GM23338 (cell line): ENCODE measurements at regions not wholly inside any gene's neighbourhood (a gene's known extent, or its start where the extent isn't known, plus 50 kb on each side); places are given as distances from the start of the nearest gene placed in this dataset.

Experiments
- ATAC-seq: fragments of 200-7000 bp; cut with Tn5 transposase; 3 replicates; pipeline ENCODE4 v1.9.1; 2020
- DNase-seq: peaks from one replicate; pipeline ENCODE4 v3.0.0-alpha.2; 2015; ENCODE audit warnings: low spot score
- H2AFZ ChIP-seq: fragments of 200-600 bp; sonication (generic); 2 replicates; pipeline ENCODE4 v1.8.0; 2016; ENCODE audit warnings: antibody characterized with exemption, mild to moderate bottlenecking, moderate library complexity
- H3F3A ChIP-seq: fragments of 200-600 bp; sonication (generic); replicated peaks from 2 replicates; pipeline ENCODE4 v1.8.0; 2017; ENCODE audit warnings: antibody characterized with exemption, mixed run types, low read depth
- H3K27ac ChIP-seq: fragments of 200-600 bp; sonication (generic); 2 replicates; pipeline ENCODE4 v1.6.1; 2016; ENCODE audit warnings: low read depth
- H3K27me3 ChIP-seq: fragments of 200-600 bp; sonication (generic); 2 replicates; pipeline ENCODE4 v1.8.0; 2016; ENCODE audit warnings: mild to moderate bottlenecking, mixed run types, moderate library complexity; ENCODE audit not compliant: insufficient read depth
- H3K36me3 ChIP-seq: fragments of 200-600 bp; sonication (generic); 2 replicates; pipeline ENCODE4 v1.8.0; 2016; ENCODE audit warnings: mild to moderate bottlenecking; ENCODE audit not compliant: insufficient read depth
- H3K4me1 ChIP-seq: fragments of 200-600 bp; sonication (generic); 2 replicates; pipeline ENCODE4 v1.8.0; 2016; ENCODE audit warnings: mild to moderate bottlenecking, moderate library complexity; ENCODE audit not compliant: insufficient read depth
- H3K4me2 ChIP-seq: fragments of 200-600 bp; sonication (generic); 2 replicates; pipeline ENCODE4 v1.7.1; 2017; ENCODE audit warnings: mixed run types
- H3K4me3 ChIP-seq: fragments of 200-600 bp; sonication (generic); 2 replicates; pipeline ENCODE4 v1.6.1; 2016; ENCODE audit warnings: mixed run types
- H3K79me2 ChIP-seq: fragments of 200-600 bp; sonication (generic); replicated peaks from 2 replicates; pipeline ENCODE4 v1.8.0; 2017; ENCODE audit warnings: mild to moderate bottlenecking; ENCODE audit not compliant: insufficient read depth
- H3K9me2 ChIP-seq: fragments of 200-600 bp; sonication (generic); 2 replicates; pipeline ENCODE4 v1.8.0; 2017; ENCODE audit not compliant: insufficient read depth
- H4K20me1 ChIP-seq: fragments of 200-600 bp; sonication (generic); replicated peaks from 2 replicates; pipeline ENCODE4 v1.8.0; 2017; ENCODE audit warnings: mild to moderate bottlenecking; ENCODE audit not compliant: insufficient read depth
- H3K27ac Mint-ChIP-seq: 2 replicates; pipeline ENCODE4 v1.8.0; 2020; ENCODE audit warnings: inconsistent platforms, mild to moderate bottlenecking, moderate library complexity, mixed read lengths
- H3K27me3 Mint-ChIP-seq: 3 replicates; pipeline ENCODE4 v1.8.0; 2022; ENCODE audit warnings: low read depth, mild to moderate bottlenecking, moderate library complexity, mixed read lengths, inconsistent platforms; ENCODE audit not compliant: insufficient read depth, poor library complexity
- H3K36me3 Mint-ChIP-seq: 3 replicates; pipeline ENCODE4 v1.8.0; 2021; ENCODE audit warnings: low read depth, mild to moderate bottlenecking, inconsistent platforms, moderate library complexity, mixed read lengths
- H3K4me1 Mint-ChIP-seq: 3 replicates; pipeline ENCODE4 v1.8.0; 2020; ENCODE audit warnings: mild to moderate bottlenecking, inconsistent platforms, mixed read lengths
- H3K4me3 Mint-ChIP-seq: 3 replicates; pipeline ENCODE4 v1.8.0; 2021; ENCODE audit warnings: moderate library complexity, mild to moderate bottlenecking, inconsistent platforms, mixed read lengths
- H3K9me3 Mint-ChIP-seq: 3 replicates; pipeline ENCODE4 v1.8.0; 2020; ENCODE audit warnings: moderate library complexity, mild to moderate bottlenecking, inconsistent platforms, mixed read lengths
- CTCF ChIP-seq, 2 experiments: fragments of 200-600 bp in 1 of 2; sonication (generic) in 1 of 2; conservative IDR thresholded peaks; 2 replicates each; pipeline versions ENCODE4 v1.5.1 to v1.6.1; 2016 to 2017; ENCODE audit warnings: antibody characterized with exemption in 2 of 2, low read depth in 2 of 2, mild to moderate bottlenecking in 2 of 2, moderate library complexity in 1 of 2
- EZH2 ChIP-seq: fragments of 200-600 bp; sonication (generic); IDR thresholded peaks from one replicate; pipeline ENCODE4 v1.8.0; 2017; ENCODE audit warnings: antibody characterized with exemption, mild to moderate bottlenecking, low read depth; ENCODE audit not compliant: unreplicated experiment
- EZH2phosphoT487 ChIP-seq: fragments of 200-600 bp; sonication (generic); IDR thresholded peaks from one replicate; pipeline ENCODE4 v1.8.1; 2018; ENCODE audit warnings: antibody characterized with exemption; ENCODE audit not compliant: unreplicated experiment
- JUNB ChIP-seq: IDR thresholded peaks from one replicate; pipeline ENCODE4 v1.6.1; 2016; ENCODE audit warnings: antibody characterized with exemption; ENCODE audit not compliant: unreplicated experiment
- NANOG ChIP-seq: IDR thresholded peaks from 2 replicates; pipeline ENCODE4 v1.6.1; 2016; ENCODE audit warnings: antibody characterized with exemption, borderline replicate concordance
- POLR2AphosphoS5 ChIP-seq: IDR thresholded peaks from 2 replicates; pipeline ENCODE4 v1.6.1; 2016; ENCODE audit warnings: antibody characterized with exemption, low read depth
- STAT1 ChIP-seq: IDR thresholded peaks from one replicate; pipeline ENCODE4 v1.6.1; 2016; ENCODE audit warnings: antibody characterized with exemption; ENCODE audit not compliant: unreplicated experiment
- ZNF114 ChIP-seq: fragments of 250-450 bp; sonication (Bioruptor Pico); IDR thresholded peaks from 2 replicates; pipeline ENCODE4 v1.5.0; 2020; ENCODE audit warnings: mild to moderate bottlenecking, moderate library complexity
- ZNF331 ChIP-seq: fragments of 250-450 bp; sonication (Bioruptor Pico); IDR thresholded peaks from 2 replicates; pipeline ENCODE4 v1.5.0; 2020; ENCODE audit warnings: low read depth, mild to moderate bottlenecking, moderate library complexity
- ZNF462 ChIP-seq: fragments of 250-450 bp; sonication (Bioruptor Pico); IDR thresholded peaks from 2 replicates; pipeline ENCODE4 v1.5.0; 2020; ENCODE audit warnings: mild to moderate bottlenecking, moderate library complexity
- TF ChIP-seq, protein P1 (sequence below): IDR thresholded peaks from one replicate; pipeline ENCODE4 v1.6.1; 2018; ENCODE audit warnings: antibody characterized with exemption; ENCODE audit not compliant: unreplicated experiment

DNA sequence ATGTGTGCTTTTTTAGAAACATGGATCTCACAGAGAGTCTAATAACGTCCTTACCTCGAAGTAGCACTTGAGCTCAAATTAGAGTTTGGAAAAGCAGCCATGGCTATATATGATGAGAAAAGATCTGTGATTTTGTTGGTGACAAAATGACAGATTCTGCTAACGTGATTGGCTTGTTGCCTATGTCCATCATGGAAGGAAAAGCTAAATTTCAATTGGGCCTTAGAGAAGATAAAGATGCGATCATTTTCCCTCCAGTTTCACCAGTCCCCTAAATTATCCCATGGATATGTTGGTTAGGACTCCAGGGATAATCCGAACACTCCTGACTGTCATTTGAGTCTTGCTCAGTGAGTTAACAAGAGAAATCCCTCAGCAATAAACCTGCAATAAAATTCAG is 175.8 kb downstream of the C16orf95 start:
- Histone ChIP-seq H3K79me2 (no peaks in the 10 kb centered on the region), H3K27ac (no peak overlapping the region), H3K36me3 (no peaks in the 10 kb centered on the region), H3K27me3 (no peaks in the 10 kb centered on the region), H3K4me3 (no peak overlapping the region), H3K4me1 (no peaks in the 10 kb centered on the region; the same call in 1 of the 2 replicates), H2AFZ (no peak overlapping the region), H3K9me2 (no peaks in the 10 kb centered on the region), H3F3A (no peaks in the 10 kb centered on the region), H3K4me2 (no peak overlapping the region), H4K20me1 (no peaks in the 10 kb centered on the region)
- Mint-ChIP-seq H3K9me3 (peaks cover 17% of the 10 kb centered on the region), H3K36me3 (peaks cover 10% of the 10 kb centered on the region; the same call in 1 of the 3 replicates), H3K27ac (no peak overlapping the region), H3K4me3 (no peak overlapping the region), H3K4me1 (no peaks in the 10 kb centered on the region), H3K27me3 (peaks cover 7% of the 10 kb centered on the region)
- TF ChIP-seq EZH2phosphoT487 (no peak), POLR2AphosphoS5 (no peak), ZNF462 (CRISPR knock-in tag) (no peak), NANOG (no peak), STAT1 (no peak), CTCF (conservative IDR thresholded peaks at IDR 0.05; ENCODE audit: low read depth in 2 of 2) (no peak), EZH2 (no peak), ZNF331 (CRISPR knock-in tag) (no peak), ZNF114 (no peak), JUNB (no peak)
- TF ChIP-seq, protein P1, sequence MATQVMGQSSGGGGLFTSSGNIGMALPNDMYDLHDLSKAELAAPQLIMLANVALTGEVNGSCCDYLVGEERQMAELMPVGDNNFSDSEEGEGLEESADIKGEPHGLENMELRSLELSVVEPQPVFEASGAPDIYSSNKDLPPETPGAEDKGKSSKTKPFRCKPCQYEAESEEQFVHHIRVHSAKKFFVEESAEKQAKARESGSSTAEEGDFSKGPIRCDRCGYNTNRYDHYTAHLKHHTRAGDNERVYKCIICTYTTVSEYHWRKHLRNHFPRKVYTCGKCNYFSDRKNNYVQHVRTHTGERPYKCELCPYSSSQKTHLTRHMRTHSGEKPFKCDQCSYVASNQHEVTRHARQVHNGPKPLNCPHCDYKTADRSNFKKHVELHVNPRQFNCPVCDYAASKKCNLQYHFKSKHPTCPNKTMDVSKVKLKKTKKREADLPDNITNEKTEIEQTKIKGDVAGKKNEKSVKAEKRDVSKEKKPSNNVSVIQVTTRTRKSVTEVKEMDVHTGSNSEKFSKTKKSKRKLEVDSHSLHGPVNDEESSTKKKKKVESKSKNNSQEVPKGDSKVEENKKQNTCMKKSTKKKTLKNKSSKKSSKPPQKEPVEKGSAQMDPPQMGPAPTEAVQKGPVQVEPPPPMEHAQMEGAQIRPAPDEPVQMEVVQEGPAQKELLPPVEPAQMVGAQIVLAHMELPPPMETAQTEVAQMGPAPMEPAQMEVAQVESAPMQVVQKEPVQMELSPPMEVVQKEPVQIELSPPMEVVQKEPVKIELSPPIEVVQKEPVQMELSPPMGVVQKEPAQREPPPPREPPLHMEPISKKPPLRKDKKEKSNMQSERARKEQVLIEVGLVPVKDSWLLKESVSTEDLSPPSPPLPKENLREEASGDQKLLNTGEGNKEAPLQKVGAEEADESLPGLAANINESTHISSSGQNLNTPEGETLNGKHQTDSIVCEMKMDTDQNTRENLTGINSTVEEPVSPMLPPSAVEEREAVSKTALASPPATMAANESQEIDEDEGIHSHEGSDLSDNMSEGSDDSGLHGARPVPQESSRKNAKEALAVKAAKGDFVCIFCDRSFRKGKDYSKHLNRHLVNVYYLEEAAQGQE: no peak
- ATAC-seq (no peak), DNase-seq (no peak)
